ENCODE measurements at regions not wholly inside any gene's neighbourhood (a gene's known extent, or its start where the extent isn't known, plus 50 kb on each side); places are given as distances from the start of the nearest gene placed in this dataset.

DNA sequence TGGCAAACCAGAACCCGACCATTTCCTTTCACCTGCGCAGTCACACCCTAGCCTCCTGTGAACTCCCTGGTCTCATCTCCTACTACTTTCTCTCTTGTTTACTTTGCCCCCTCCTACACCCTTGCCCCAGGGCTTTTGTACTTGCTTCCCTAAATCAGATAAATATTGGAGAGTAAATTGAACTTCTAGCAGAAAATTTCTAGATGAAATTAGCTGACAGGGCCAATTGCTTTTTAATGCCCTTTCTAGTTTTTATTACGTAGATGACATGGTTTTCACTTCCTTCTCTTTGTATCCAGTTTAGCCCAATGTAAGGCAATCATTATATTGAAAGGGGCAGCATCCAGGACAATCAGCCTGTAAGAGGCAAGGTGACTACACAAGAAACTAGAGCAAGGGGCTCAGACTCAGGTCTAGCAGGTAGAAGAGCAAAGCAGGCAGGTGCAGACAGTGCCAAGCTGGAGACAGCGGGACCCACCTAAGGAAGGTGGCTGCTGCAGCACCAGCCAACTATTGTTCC is 56.2 kb upstream of the TOPAZ1 start:
- no peak for DNase-seq (ENCODE audit: low read depth in 3 of 3, low spot score in 2 of 3)

DNA sequence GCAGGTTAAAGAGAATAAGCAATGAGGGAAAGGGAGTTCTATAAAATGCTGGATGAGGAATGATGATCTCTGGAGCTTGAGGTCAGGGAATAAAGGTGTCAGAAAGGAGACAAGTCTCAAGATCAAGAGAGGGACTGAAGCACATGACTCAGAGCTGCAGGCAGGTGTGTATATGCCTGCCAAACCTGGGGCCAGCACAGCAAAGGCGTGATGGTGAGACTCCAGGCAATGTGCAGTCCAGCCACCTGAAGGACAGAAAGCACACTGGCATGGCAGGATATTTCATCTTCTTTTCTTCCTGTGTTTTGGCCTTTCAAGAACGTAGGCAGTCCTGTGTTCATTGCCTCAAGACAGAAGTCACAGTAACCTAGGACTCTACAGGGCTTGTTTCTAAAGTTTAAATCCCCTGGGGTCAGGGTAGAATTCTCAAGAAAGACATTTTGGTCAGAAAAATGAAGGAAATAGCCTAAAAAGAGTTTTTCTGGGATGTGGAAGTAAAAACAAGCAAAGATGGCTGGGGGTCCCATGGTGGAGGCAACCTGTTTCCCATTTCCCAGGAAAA is 55.5 kb upstream of the TOPAZ1 start:
- no peak for DNase-seq (ENCODE audit: low read depth in 3 of 3, low spot score in 2 of 3)

DNA sequence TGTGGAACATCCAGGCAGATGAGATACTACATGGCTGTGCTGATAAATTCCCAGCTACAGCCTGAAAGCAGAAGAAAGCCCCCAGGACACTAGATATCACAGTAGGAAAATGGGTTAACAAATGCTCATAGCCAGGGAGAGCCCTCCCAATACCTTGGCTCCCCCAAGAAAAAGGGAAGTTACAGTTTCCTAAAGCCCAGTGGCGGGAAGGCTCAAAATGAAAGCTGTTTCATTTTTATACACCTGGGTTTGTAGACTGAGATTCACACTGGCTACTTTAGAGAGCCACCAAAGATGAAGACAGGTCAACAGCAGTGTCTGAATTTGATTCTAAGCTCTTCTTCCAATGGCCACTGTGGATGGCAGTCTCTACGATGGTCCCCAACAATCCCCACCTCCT is 55.0 kb upstream of the TOPAZ1 start:
- no peak for DNase-seq (ENCODE audit: low read depth in 3 of 3, low spot score in 2 of 3)
